SK-N-SH treated with all-trans-retinoic acid at 6 μM for 48 hours (cell line): ENCODE measurements at regions not wholly inside any gene's neighbourhood (a gene's known extent, or its start where the extent isn't known, plus 50 kb on each side); places are given as distances from the start of the nearest gene placed in this dataset.

Experiments used
- TCF4 ChIP-seq: fragments of 250-450 bp; sonication (Bioruptor Pico); IDR thresholded peaks from 2 replicates; pipeline ENCODE4 v1.8.0; 2021; ENCODE audit warnings: mild to moderate bottlenecking, moderate library complexity, borderline replicate concordance
- TOX ChIP-seq: fragments of 250-450 bp; sonication (Bioruptor Pico); IDR thresholded peaks from 2 replicates; pipeline ENCODE4 v1.8.0; 2021; ENCODE audit warnings: mild to moderate bottlenecking, moderate library complexity, borderline replicate concordance
- ZFP3 ChIP-seq: fragments of 250-450 bp; sonication (Bioruptor Pico); IDR thresholded peaks from 2 replicates; pipeline ENCODE4 v1.5.0; 2020; ENCODE audit warnings: mild to moderate bottlenecking, moderate library complexity
- TF ChIP-seq, protein P1 (sequence below): fragments of 250-450 bp; sonication (Bioruptor Pico); IDR thresholded peaks from 2 replicates; pipeline ENCODE4 v1.8.0; 2020; ENCODE audit warnings: mild to moderate bottlenecking, moderate library complexity, borderline replicate concordance
- TF ChIP-seq, protein P2 (sequence below): fragments of 250-450 bp; sonication (Bioruptor Pico); IDR thresholded peaks from 2 replicates; pipeline ENCODE4 v1.8.0; 2021; ENCODE audit warnings: low read depth, mild to moderate bottlenecking, moderate library complexity, borderline replicate concordance

DNA sequence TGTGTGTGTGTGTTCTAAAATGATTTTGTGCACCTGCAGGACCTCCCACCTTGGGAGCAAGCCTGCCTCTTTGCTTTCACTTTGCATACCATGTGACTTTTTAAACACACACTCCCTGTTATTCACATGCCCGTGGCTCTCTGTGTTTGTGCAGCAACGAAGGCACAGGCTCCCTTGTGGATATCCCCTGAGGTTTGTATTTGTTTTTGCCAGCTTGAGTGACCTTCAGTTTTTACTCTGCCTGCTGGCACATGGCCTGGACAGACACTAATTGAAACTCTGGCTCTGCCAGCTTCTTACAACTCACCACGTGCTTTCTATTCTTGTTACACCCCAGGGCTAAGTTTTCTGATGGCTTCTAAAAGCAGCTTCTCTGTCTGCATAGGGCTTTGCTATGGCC, 885.8 kb downstream of the SH3BGRL start:
- TF ChIP-seq, protein P1, sequence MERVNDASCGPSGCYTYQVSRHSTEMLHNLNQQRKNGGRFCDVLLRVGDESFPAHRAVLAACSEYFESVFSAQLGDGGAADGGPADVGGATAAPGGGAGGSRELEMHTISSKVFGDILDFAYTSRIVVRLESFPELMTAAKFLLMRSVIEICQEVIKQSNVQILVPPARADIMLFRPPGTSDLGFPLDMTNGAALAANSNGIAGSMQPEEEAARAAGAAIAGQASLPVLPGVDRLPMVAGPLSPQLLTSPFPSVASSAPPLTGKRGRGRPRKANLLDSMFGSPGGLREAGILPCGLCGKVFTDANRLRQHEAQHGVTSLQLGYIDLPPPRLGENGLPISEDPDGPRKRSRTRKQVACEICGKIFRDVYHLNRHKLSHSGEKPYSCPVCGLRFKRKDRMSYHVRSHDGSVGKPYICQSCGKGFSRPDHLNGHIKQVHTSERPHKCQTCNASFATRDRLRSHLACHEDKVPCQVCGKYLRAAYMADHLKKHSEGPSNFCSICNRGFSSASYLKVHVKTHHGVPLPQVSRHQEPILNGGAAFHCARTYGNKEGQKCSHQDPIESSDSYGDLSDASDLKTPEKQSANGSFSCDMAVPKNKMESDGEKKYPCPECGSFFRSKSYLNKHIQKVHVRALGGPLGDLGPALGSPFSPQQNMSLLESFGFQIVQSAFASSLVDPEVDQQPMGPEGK (CRISPR knock-in tag) = no peak
- TF ChIP-seq ZFP3 (CRISPR knock-in tag) (no peak), TOX (no peak), TCF4 (CRISPR knock-in tag) (no peak)
- TF ChIP-seq, protein P2, sequence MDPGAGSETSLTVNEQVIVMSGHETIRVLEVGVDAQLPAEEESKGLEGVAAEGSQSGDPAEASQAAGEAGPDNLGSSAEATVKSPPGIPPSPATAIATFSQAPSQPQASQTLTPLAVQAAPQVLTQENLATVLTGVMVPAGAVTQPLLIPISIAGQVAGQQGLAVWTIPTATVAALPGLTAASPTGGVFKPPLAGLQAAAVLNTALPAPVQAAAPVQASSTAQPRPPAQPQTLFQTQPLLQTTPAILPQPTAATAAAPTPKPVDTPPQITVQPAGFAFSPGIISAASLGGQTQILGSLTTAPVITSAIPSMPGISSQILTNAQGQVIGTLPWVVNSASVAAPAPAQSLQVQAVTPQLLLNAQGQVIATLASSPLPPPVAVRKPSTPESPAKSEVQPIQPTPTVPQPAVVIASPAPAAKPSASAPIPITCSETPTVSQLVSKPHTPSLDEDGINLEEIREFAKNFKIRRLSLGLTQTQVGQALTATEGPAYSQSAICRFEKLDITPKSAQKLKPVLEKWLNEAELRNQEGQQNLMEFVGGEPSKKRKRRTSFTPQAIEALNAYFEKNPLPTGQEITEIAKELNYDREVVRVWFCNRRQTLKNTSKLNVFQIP (CRISPR knock-in tag) = no peak
